Stimulated activated naive B cell treated with anti-CD40 and anti-IgM and Interleukin-4, amounts not matched to agents 10 μg/mL and 1 μg/mL and 100 μg/mL, for 72 hours (primary cell): ENCODE measurements at regions not wholly inside any gene's neighbourhood (a gene's known extent, or its start where the extent isn't known, plus 50 kb on each side); places are given as distances from the start of the nearest gene placed in this dataset.
"Not testable (repeated sequence)": the region's sequence is repeated elsewhere in the genome, so short reads cannot be mapped to it uniquely, and the experiment has no call there.

Experiments
- ATAC-seq, 2 donors: fragments of 150-1000 bp; cut with Tn5 transposase; replicated peaks; 2 replicates each; pipeline ENCODE4 v1.10.0; 2021; ENCODE audit warnings: moderate library complexity in 1 of 2
- DNase-seq: peaks from one replicate; pipeline ENCODE4 v3.0.0; 2021
- H3K27ac Mint-ChIP-seq: one replicate; pipeline ENCODE4 v1.8.0; 2022; ENCODE audit warnings: mild to moderate bottlenecking, mixed read lengths
- H3K27me3 Mint-ChIP-seq, 2 donors: one replicate each; pipeline ENCODE4 v1.8.0; 2022; ENCODE audit warnings: mixed read lengths in 2 of 2
- H3K36me3 Mint-ChIP-seq, 2 donors: one replicate each; pipeline ENCODE4 v1.8.0; 2022; ENCODE audit warnings: mixed read lengths in 2 of 2, mild to moderate bottlenecking in 1 of 2
- H3K4me1 Mint-ChIP-seq, 2 donors: one replicate each; pipeline ENCODE4 v1.8.0; 2022; ENCODE audit warnings: mixed read lengths in 2 of 2, mild to moderate bottlenecking in 1 of 2
- H3K4me3 Mint-ChIP-seq, 2 donors: one replicate each; pipeline ENCODE4 v1.8.0; 2022; ENCODE audit warnings: mild to moderate bottlenecking in 2 of 2, mixed read lengths in 2 of 2, moderate library complexity in 1 of 2
- H3K9me3 Mint-ChIP-seq, 2 donors: one replicate each; pipeline ENCODE4 v1.8.0; 2022; ENCODE audit warnings: mixed read lengths in 2 of 2, mild to moderate bottlenecking in 1 of 2

DNA sequence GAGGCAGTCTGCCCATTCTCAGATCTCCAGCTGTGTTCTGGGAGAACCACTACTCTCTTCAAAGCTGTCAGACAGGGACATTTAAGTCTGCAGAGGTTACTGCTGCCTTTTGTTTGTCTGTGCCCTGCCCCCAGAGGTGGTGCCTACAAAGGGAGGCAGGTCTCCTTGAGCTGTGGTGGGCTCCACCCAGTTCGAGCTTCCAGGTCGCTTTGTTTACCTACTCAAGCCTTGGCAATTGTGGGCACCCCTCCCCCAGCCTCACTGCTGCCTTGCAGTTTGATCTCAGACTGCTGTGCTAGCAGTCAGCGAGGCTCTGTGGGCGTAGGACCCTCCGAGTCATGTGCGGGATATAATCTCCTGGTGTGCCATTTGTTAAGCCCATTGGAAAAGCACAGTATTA, 640.9 kb upstream of the SYNCRIP start:
- H3K9me3 Mint-ChIP-seq: peaks cover 4 to 18% of the 10 kb centered on the region in 2 donors
- H3K36me3 Mint-ChIP-seq, H3K4me3 Mint-ChIP-seq, H3K4me1 Mint-ChIP-seq, DNase-seq, H3K27me3 Mint-ChIP-seq, ATAC-seq, H3K27ac Mint-ChIP-seq: not testable (repeated sequence)

DNA sequence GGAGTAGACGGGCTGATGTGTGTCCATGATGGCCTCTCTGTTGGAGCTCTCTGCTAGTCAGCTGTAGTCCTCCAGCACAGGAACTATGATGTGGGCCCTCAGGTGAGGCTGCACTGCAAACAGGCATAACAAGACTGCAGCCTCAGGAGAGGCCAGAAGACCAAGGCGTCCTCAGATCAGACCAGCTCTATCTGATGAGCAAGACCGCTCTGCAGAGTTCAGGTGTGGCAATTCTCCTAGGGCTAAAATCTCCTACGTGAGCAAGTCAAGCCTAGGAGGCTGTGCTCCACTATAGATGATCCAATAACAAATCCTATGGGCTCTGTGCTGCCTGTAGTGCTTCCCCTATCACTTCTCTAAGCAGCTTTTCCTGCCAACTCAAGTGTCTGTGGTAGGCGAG, 633.4 kb upstream of the SYNCRIP start:
- Mint-ChIP-seq H3K4me3 (no peak overlapping the region), H3K4me1 (no peaks in the 10 kb centered on the region), H3K9me3 (peaks cover 5 to 6% of the 10 kb centered on the region in 2 donors), H3K27me3 (no peaks in the 10 kb centered on the region), H3K27ac (no peak overlapping the region), H3K36me3 (no peaks in the 10 kb centered on the region)
- DNase-seq: no peak
- peak in 1 of 2 donors; percentile 5 for ATAC-seq

DNA sequence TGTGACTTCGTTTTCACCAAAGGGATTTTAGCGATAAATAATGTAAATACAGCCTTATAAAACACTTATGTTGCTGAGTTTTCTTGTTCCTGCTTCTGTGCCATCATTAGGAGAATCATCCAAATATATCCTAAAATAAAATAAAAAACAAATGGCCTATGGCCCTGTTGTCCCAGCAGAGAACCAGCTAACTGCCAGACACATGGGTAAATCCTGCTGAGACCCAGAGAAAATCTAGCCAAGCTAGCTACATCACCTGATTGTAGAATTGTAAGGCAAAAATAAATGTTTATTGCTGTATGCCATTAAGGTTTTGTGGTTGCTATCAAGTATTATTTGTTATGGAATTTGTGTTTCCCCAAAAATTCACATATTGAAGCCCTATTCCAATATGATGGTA, 631.2 kb upstream of the SYNCRIP start:
- no peak overlapping the region for H3K4me3 Mint-ChIP-seq
- no peak overlapping the region for H3K27ac Mint-ChIP-seq
- no peaks in the 10 kb centered on the region for H3K27me3 Mint-ChIP-seq
- ATAC-seq (no peak), DNase-seq (no peak)
- H3K36me3 Mint-ChIP-seq: no peaks in the 10 kb centered on the region
- peaks cover 6 to 7% of the 10 kb centered on the region in 2 donors for H3K9me3 Mint-ChIP-seq
- H3K4me1 Mint-ChIP-seq: no peaks in the 10 kb centered on the region

DNA sequence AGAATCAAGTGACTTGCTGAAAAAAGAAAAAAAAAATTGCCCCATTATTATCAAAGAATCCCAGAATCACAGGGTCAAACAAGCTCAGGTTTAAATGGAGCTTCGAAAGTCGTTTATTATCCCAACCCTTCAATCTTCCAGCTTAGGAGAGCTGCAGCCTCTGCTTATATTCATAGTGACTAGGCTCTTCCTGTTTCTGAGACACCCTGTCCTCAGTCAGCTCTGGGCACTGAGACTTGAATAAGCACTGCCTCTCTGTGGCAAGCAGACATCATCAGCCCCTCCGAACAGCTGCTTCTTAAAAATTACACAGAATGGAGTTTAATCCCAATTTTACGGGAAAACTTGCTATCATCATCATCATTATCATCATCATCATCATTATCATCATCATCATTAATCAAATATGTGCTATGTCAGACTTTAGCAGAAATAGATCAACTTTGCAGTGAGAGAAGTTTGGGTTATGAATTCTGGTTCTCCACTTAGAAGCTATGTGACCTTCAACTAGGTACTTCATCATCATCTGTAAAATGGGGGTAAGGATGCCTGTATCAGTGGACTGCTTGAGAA, 614.0 kb upstream of the SYNCRIP start:
- Mint-ChIP-seq H3K4me1 (no peaks in the 10 kb centered on the region), H3K27ac (no peak overlapping the region), H3K36me3 (peaks cover 0 to 2% of the 10 kb centered on the region in 2 donors), H3K27me3 (no peaks in the 10 kb centered on the region), H3K9me3 (peaks cover 0 to 8% of the 10 kb centered on the region in 2 donors), H3K4me3 (no peak overlapping the region)
- DNase-seq (no peak), ATAC-seq (no peak)

- no peak for ATAC-seq
- Mint-ChIP-seq H3K9me3 (peaks cover 0 to 9% of the 10 kb centered on the region in 2 donors), H3K36me3 (peaks cover 0 to 2% of the 10 kb centered on the region in 2 donors), H3K4me1 (no peaks in the 10 kb centered on the region), H3K27me3 (no peaks in the 10 kb centered on the region), H3K4me3 (no peak overlapping the region), H3K27ac (no peak overlapping the region)
- no peak for DNase-seq
Observed at GRCh38 chr6:86255973-86256372, 613.3 kb upstream of the SYNCRIP start.

DNA sequence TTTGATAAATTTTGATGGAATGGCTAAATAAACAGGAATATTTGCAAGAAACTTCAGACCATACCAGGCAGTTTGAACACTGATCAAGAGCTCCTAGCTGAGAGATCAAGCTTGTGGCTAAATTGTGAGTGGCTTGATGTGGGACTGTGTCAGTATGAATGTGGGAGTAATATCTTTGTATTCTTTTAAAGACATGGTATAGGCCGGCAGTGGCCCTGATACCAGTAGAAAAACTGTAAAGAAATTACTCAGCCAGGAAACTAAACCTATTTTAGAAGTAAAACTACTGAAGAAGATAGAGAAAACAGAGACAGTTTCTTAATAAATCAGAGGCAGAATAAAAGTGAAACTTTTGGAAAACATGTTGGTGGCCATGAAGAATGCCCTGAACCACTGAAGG, 608.4 kb upstream of the SYNCRIP start:
- no peaks in the 10 kb centered on the region for H3K27me3 Mint-ChIP-seq
- no peaks in the 10 kb centered on the region for H3K36me3 Mint-ChIP-seq
- no peak overlapping the region for H3K4me3 Mint-ChIP-seq
- H3K4me1 Mint-ChIP-seq: no peaks in the 10 kb centered on the region
- no peak overlapping the region for H3K27ac Mint-ChIP-seq
- DNase-seq: no peak
- H3K9me3 Mint-ChIP-seq: peaks cover 3 to 4% of the 10 kb centered on the region in 2 donors
- no peak for ATAC-seq

GRCh38 chr6:86217906-86218305, 575.2 kb upstream of the SYNCRIP start:
- Mint-ChIP-seq H3K4me3 (no peak overlapping the region), H3K9me3 (peaks cover 0 to 5% of the 10 kb centered on the region in 2 donors), H3K4me1 (no peaks in the 10 kb centered on the region), H3K27me3 (no peaks in the 10 kb centered on the region), H3K36me3 (no peaks in the 10 kb centered on the region), H3K27ac (no peak overlapping the region)
- DNase-seq (no peak), ATAC-seq (no peak)

DNA sequence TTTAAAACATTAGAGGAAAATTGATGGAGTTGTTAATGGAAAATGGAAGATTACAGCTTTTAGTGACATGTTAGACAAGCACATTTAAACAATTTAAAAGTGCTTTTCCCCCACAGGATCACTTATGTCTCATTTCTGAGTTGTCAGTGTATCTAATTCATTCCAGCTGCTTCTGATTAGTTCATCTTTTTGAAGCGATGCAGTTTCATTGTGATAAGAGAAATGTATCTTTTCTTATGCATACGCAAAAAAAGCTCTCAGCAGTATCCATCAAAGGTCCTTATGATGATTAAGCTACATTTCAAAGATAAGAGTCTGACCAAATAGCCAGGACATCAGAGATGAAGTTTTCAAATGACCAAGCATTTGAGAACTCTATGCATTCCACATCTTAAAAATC, 572.6 kb upstream of the SYNCRIP start:
- Mint-ChIP-seq H3K27me3 (no peaks in the 10 kb centered on the region), H3K36me3 (no peaks in the 10 kb centered on the region), H3K4me1 (no peaks in the 10 kb centered on the region), H3K4me3 (no peak overlapping the region), H3K9me3 (peaks cover 0 to 1% of the 10 kb centered on the region in 2 donors), H3K27ac (no peak overlapping the region)
- no peak for ATAC-seq
- DNase-seq: no peak

- no peak overlapping the region for H3K4me3 Mint-ChIP-seq
- H3K36me3 Mint-ChIP-seq: no peaks in the 10 kb centered on the region
- no peak for ATAC-seq
- H3K27ac Mint-ChIP-seq: no peak overlapping the region
- peaks cover 4 to 7% of the 10 kb centered on the region in 2 donors for H3K9me3 Mint-ChIP-seq
- H3K4me1 Mint-ChIP-seq: no peaks in the 10 kb centered on the region
- no peak for DNase-seq
- no peaks in the 10 kb centered on the region for H3K27me3 Mint-ChIP-seq
Observed at GRCh38 chr6:86205980-86206379, 563.3 kb upstream of the SYNCRIP start.

DNA sequence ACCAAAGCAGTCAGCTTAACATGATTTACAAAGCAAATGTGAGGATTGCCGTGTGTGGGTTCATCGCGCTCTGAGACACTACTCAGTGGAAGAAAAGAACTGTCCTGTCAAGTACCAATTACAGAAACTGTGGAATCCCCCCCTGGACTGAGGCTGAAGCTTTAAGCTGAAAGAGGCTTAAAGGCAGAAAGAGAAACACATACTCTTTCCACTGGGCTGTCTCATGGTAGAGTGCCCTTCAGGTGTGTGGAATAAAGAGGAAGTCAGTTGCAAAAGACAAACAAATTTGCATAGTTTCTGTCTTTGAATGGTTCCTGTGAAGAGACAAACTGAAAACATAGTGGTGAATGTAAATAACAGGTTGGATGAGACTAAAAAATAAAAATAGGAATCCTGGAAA, 560.4 kb upstream of the SYNCRIP start:
- Mint-ChIP-seq H3K4me3 (no peak overlapping the region), H3K27ac (no peak overlapping the region), H3K4me1 (no peaks in the 10 kb centered on the region), H3K36me3 (no peaks in the 10 kb centered on the region), H3K9me3 (peaks cover 6 to 7% of the 10 kb centered on the region in 2 donors), H3K27me3 (no peaks in the 10 kb centered on the region)
- ATAC-seq: no peak
- DNase-seq: no peak

DNA sequence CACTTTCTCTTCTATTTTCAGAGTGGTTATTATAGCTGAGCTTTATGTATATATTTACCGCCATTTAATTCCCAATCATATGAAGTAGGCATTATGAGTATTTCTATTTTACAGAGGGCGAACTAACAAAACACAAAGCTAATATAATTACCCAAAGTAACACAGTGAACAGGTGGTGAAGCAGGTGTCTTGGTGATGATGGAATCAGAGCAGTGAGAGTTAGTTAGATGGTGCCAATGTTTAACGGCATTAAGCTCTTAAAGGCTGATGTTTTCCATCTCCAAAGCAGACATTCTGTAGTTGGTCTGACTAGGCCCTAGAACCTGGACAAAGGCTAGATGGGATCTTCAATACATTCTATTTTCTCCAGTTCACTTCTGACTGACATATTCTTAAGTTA, 551.1 kb upstream of the SYNCRIP start:
- ATAC-seq (no peak), DNase-seq (no peak)
- Mint-ChIP-seq H3K27ac (no peak overlapping the region), H3K4me1 (no peaks in the 10 kb centered on the region), H3K27me3 (no peaks in the 10 kb centered on the region), H3K4me3 (no peak overlapping the region), H3K9me3 (no peaks in the 10 kb centered on the region), H3K36me3 (no peaks in the 10 kb centered on the region)

DNA sequence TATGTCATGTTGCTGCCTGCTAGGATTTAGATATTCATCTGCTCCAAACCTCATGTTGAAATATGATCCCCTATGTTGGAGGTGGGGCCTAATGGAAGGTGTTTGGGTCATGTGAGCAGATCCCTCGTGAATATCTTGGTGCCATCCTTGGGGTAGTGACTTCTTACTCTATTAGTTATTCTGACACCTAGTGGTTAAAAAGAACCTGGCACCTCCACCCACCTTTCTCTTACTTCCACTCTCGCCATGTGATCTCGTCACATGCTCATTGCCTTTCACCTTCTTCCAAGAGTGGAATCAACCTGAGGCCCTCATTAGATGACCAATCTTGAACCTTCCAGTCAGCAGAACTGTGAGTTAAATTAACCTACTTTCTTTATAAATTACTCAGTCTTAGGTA, 549.4 kb upstream of the SYNCRIP start:
- peaks cover 0 to 2% of the 10 kb centered on the region in 2 donors for H3K9me3 Mint-ChIP-seq
- ATAC-seq: peak; percentile 52 to 62
- no peak overlapping the region for H3K4me3 Mint-ChIP-seq
- H3K27ac Mint-ChIP-seq: no peak overlapping the region
- no peaks in the 10 kb centered on the region for H3K4me1 Mint-ChIP-seq
- no peaks in the 10 kb centered on the region for H3K27me3 Mint-ChIP-seq
- H3K36me3 Mint-ChIP-seq: no peaks in the 10 kb centered on the region
- no peak for DNase-seq

DNA sequence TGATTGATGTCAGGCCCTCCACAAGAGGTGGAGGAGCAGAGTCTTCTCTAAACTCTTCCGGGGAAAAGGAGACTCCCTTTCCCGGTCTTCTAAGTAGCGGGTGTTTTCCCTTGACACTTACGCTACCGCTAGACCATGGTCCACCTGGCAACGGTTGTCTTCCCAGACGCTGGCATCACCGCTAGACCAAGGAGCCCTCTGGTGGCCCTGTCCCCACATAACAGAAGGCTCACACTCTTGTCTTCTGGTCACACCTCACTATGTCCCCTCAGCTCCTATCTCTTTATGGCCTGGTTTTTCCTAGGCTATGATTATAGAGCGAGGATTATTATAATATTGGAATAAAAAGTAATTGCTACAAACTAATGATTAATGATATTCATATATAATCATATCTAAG, 532.5 kb upstream of the SYNCRIP start:
- not testable (repeated sequence) for H3K27me3 Mint-ChIP-seq, H3K4me3 Mint-ChIP-seq, H3K4me1 Mint-ChIP-seq, ATAC-seq, H3K9me3 Mint-ChIP-seq, H3K27ac Mint-ChIP-seq, H3K36me3 Mint-ChIP-seq, DNase-seq

DNA sequence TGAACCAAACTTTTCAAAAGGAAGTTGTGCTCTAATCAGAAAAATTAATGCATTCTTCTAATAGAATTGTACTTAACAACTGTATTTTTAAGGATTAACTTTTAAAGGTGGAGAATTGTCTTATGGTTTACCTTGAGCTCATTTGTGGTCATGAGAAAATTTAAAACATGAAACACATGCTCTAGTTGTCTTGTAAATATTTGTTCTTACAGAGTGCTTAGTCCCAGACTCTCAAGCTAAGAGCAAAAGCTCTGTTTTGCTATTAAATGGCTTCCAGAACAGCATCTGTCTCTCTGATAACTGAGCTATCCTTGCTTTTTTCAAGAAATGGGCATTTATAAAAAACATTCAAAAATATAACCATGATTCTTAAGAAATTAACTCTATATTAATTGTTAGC, 512.2 kb upstream of the SYNCRIP start:
- H3K36me3 Mint-ChIP-seq: no peaks in the 10 kb centered on the region
- no peaks in the 10 kb centered on the region for H3K4me1 Mint-ChIP-seq
- no peak overlapping the region for H3K27ac Mint-ChIP-seq
- no peaks in the 10 kb centered on the region for H3K9me3 Mint-ChIP-seq
- ATAC-seq (no peak), DNase-seq (no peak)
- H3K27me3 Mint-ChIP-seq: no peaks in the 10 kb centered on the region
- H3K4me3 Mint-ChIP-seq: no peak overlapping the region

DNA sequence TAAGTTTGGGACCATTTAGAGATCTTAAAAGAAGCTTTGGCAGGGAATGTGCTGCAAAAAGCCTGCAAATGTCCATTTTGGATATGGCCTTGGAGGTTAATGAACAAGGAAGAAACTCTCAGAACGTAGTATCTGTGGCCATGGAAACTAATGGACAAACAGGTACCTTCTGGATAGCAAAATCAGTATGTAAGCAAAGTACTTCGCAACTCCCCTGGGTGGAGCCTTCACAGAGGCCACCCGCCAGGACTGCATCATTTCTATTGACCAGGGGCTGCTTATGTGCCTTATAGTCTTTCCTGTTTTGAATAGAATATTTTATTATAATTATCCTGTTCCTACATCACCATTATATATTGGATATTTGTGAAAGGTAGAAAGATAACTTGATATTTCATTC, 510.8 kb upstream of the SYNCRIP start:
- Mint-ChIP-seq H3K4me1 (no peaks in the 10 kb centered on the region), H3K27ac (no peak overlapping the region), H3K27me3 (no peaks in the 10 kb centered on the region), H3K4me3 (no peak overlapping the region), H3K9me3 (peaks cover 0 to 4% of the 10 kb centered on the region in 2 donors), H3K36me3 (no peaks in the 10 kb centered on the region)
- no peak for DNase-seq
- ATAC-seq: no peak

GRCh38 chr6:86152546-86152945, 509.9 kb upstream of the SYNCRIP start:
- H3K36me3 Mint-ChIP-seq: no peaks in the 10 kb centered on the region

More at GRCh38 chr6:86152546-86152945, 509.9 kb upstream of the SYNCRIP start:
- Mint-ChIP-seq H3K4me1 (no peaks in the 10 kb centered on the region), H3K4me3 (no peak overlapping the region), H3K27ac (no peak overlapping the region), H3K27me3 (no peaks in the 10 kb centered on the region), H3K9me3 (peaks cover 0 to 4% of the 10 kb centered on the region in 2 donors)
- no peak for ATAC-seq
- DNase-seq: no peak
